T-helper 1 cell treated with Interleukin-12 subunit alpha and Interleukin-12 subunit beta and Interleukin-4 antibody, amounts not matched to agents 30 ng/mL and 1 ng/mL, for 36 hours (primary cell): ENCODE measurements at regions not wholly inside any gene's neighbourhood (a gene's known extent, or its start where the extent isn't known, plus 50 kb on each side); places are given as distances from the start of the nearest gene placed in this dataset.

Experiments
- intact Hi-C: fragments of 100-400 bp; cut with micrococcal nuclease; formaldehyde crosslinking; loops from one replicate; pipeline ENCODE4 v1.15.1; 2024

GRCh38 chr4:122203407-122203806, 51.3 kb downstream of the BLTP1 start:
- intact Hi-C loops: no loop called here

GRCh38 chr4:122205687-122206086, 53.6 kb downstream of the BLTP1 start:
- intact Hi-C loops: loop anchor here (2.0 kb wide), 1 partner anchor 371 kb away; no protein-coding TSS in a partner anchor

GRCh38 chr4:122212880-122213279, 60.7 kb downstream of the BLTP1 start:
- intact Hi-C loops: no loop called here

DNA sequence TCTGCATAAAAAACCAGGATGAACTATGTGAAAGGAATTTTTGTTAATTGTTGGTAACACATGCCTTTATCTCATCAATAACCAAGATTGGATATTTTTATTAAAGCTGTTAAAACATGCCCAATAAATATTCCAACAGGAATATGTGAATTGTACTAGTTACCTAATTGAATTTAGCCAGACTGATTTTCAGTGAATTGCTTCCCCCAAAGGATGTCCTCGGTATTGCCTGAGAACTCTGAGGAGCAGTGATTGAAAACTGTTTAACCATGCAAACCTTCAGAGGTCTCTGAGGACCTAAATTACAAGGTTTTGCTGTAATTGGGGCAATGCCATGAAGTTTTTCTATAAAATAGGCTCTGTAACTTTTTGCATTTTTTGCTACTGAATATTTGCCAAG, 66.6 kb downstream of the BLTP1 start:
- intact Hi-C loops: loop anchor here (1.0 kb wide), 1 partner anchor 268 kb away; no protein-coding TSS in a partner anchor

DNA sequence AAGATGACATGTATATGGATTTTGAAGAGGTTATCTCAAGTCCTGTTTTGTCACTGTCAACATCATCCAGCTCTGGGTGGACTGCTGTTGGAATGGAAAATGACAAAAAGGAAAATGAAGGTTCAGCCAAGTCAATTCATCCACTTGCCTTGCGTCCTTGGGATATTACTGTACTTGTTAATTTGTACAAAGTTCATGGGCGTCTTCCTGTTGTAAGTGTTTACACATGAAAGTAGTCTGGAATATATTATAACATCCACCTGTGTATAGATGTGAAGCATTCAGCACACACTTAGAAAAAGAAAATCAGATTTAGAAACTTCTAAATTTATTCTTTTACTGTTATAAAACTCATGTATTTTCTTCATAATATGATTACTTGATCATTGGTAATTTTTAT, 67.2 kb downstream of the BLTP1 start:
- intact Hi-C loops: loop anchor here (1.0 kb wide), 1 partner anchor 269 kb away; no protein-coding TSS in a partner anchor

GRCh38 chr4:122221322-122221721, 69.2 kb downstream of the BLTP1 start:
- intact Hi-C loops: no loop called here

DNA sequence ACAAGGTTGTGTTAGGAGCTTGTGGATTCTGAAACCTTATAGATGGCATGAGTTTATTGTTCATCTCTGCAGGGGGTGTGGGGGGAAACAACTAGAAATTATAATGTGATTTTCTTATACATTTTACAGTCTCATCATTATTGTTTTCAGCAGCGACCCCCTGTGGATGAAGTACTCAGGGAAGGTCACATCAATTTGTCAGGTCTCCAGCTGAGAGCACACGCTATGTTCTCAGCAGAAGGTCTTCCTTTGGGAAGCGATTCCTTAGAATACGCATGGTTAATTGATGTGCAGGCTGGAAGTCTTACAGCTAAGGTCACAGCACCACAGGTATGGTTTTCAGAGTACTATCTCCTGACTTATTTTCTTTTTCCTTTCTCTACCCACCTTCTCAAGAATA, 72.2 kb downstream of the BLTP1 start:
- intact Hi-C loops: loop anchor here (2.0 kb wide), 2 partner anchors 324 to 352 kb away; no protein-coding TSS in a partner anchor

DNA sequence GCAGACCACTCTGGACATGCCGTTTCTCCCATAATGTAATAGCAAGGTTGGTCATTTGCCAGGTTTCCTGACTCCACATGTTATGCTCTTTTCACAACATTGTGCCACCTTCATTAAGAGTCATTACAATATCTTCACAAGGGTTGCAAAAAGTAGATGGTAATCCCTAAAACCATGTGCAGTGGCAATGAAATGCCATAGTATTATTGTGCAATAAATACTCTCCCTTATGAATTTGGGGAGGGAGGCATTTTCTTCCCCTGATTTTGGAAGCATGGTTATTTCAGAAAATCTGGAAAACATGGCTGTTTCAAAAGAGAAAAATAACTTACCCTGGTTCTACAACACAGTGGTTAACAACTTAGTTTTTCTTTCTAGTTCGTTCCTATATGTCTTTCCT, 75.1 kb downstream of the BLTP1 start:
- intact Hi-C loops: no loop called here

DNA sequence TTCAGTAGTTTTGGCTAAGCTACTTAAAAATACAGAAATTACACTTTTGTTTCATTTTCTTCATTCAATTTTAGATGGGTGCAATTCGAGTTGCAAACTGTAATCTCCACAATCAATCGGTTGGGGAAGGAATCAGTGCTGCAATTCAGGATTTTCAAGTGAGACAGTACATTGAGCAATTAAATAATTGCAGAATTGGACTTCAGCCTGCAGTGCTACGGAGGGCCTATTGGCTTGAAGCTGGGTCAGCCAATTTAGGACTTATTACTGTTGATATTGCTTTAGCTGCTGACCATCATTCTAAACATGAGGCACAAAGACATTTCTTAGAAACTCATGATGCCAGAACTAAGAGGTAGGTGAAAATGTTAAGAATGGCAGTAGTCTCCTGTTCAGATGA, 77.7 kb downstream of the BLTP1 start:
- intact Hi-C loops: no loop called here

GRCh38 chr4:122232633-122233032, 80.5 kb downstream of the BLTP1 start:
- intact Hi-C loops: no loop called here

DNA sequence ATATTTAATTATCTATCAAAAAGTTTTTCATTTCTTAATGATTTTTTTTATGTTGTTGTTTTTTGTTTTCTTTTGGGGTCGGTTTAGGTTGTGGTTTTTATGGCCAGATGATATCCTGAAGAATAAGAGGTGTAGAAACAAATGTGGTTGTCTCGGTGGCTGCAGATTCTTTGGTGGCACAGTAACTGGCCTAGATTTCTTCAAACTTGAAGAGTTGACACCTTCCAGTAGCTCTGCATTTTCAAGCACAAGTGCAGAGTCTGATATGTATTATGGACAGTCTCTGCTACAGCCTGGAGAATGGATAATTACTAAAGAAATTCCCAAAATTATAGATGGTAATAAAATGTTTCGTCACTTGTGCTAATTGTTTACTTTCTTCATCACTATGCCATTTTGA, 82.6 kb downstream of the BLTP1 start:
- intact Hi-C loops: no loop called here

DNA sequence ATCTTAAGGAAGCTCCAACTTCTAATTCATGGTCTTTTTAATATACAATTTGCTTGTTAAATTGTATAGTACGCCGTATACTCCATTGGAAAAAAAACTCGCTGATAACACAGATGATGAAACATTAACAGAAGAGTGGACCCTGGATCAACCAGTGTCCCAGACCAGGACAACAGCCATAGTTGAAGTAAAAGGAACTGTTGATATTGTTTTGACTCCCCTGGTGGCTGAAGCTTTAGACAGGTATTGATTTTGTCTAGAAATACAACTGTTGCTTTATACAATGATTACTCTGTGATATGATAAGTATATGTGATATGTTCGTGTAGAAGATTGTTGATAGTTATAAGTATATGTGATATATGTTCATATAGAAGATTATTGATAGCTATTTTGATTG, 91.7 kb downstream of the BLTP1 start:
- intact Hi-C loops: no loop called here

- intact Hi-C loops: no loop called here
Measured at GRCh38 chr4:122244764-122245163, 92.6 kb downstream of the BLTP1 start.

- intact Hi-C loops: no loop called here
Measured at GRCh38 chr4:122246551-122246950, 94.4 kb downstream of the BLTP1 start.

- intact Hi-C loops: no loop called here
Measured at GRCh38 chr4:122249357-122249756, 97.2 kb downstream of the BLTP1 start.

DNA sequence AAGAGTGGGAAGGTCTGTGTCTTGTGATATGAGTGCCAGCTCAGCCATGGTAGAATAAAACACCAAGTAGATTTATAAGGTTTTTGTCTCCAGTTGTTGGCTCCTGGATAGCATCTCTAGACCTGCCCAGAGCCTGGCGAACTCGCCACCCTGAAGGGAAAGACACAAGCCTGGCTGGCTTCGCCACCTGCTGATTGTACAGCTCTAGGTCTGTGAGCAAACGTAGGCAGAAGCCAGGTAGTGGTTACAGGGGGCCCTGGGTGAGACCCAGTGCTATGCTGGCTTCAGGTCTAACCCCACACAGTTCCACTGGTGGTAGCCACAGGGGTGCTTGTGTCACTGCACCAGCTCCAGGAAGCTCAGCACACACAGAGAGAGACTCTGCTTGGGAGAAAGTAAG, 100.5 kb downstream of the BLTP1 start:
- intact Hi-C loops: no loop called here

- intact Hi-C loops: no loop called here
Measured at GRCh38 chr4:122259849-122260248, 107.7 kb downstream of the BLTP1 start.

GRCh38 chr4:122276359-122276758, 102.5 kb upstream of the ADAD1 start:
- intact Hi-C loops: no loop called here

DNA sequence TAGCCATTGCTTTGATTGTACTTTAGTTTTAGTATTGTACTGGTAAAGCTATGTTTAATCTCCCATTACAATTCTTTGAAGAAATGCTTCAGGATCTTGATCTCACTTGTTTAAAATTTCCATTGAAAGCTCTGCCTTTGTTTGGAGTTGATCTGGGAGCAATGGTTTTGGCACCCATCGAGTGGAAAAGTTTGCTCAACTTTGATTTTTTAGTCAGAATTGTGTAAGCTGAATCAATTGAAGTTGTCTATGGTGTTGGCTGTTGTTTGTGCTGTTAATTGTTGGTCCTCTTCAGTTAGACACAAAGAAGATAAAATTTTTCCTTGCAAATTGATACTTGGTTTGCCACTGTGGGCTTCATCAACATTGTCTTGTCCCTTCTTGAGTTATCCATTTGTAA, 99.8 kb upstream of the ADAD1 start:
- intact Hi-C loops: no loop called here

GRCh38 chr4:122279670-122280069, 99.1 kb upstream of the ADAD1 start:
- intact Hi-C loops: no loop called here

GRCh38 chr4:122285285-122285684, 93.5 kb upstream of the ADAD1 start:
- intact Hi-C loops: no loop called here

- intact Hi-C loops: no loop called here
Measured at GRCh38 chr4:122293374-122294365, 85.1 kb upstream of the ADAD1 start.

- intact Hi-C loops: no loop called here
Measured at GRCh38 chr4:122297694-122298093, 81.1 kb upstream of the ADAD1 start.
